Upper lobe of left lung (tissue), 6 donors: ENCODE measurements at regions not wholly inside any gene's neighbourhood (a gene's known extent, or its start where the extent isn't known, plus 50 kb on each side); places are given as distances from the start of the nearest gene placed in this dataset.

ENCODE experiments used
- ATAC-seq, 2 donors: fragments of 200-7000 bp; cut with Tn5 transposase; one replicate each; pipeline ENCODE4 v1.9.1; 2022; ENCODE audit warnings: mild to moderate bottlenecking in 2 of 2, moderate library complexity in 2 of 2; ENCODE audit not compliant: low FRiP score in 2 of 2
- DNase-seq, 2 donors: peaks; one replicate each; pipeline ENCODE4 v3.0.0-alpha.2; 2019 to 2020
- H3K27ac ChIP-seq, 4 donors: fragments of 200-600 bp; sonication (generic); one replicate each; pipeline ENCODE4 v1.5.1; 2016 to 2019
- H3K27me3 ChIP-seq, 4 donors: fragments of 200-600 bp; sonication (generic); one replicate each; pipeline ENCODE4 v1.5.1; 2017 to 2019
- H3K36me3 ChIP-seq, 4 donors: fragments of 200-600 bp; sonication (generic); one replicate each; pipeline ENCODE4 v1.5.1; 2016 to 2019
- H3K4me1 ChIP-seq, 4 donors: fragments of 200-600 bp; sonication (generic); one replicate each; pipeline ENCODE4 v1.5.1; 2018 to 2019
- H3K4me3 ChIP-seq, 4 donors: fragments of 200-600 bp; sonication (generic); one replicate each; pipeline ENCODE4 v1.5.1; 2017 to 2019; ENCODE audit warnings: mild to moderate bottlenecking in 2 of 4, moderate library complexity in 1 of 4
- H3K9me3 ChIP-seq, 4 donors: fragments of 200-600 bp; sonication (generic); one replicate each; pipeline ENCODE4 v1.5.1; 2018 to 2019
- CTCF ChIP-seq, 6 experiments: fragments of 450-650 bp in 4 of 6; fragments of 200-600 bp in 2 of 6; sonication (generic) in 2 of 6; IDR thresholded peaks; one replicate each; pipeline ENCODE4 v1.5.1; 2016 to 2019; ENCODE audit warnings: antibody characterized with exemption in 6 of 6
- EP300 ChIP-seq, 4 donors: sonication (generic); formaldehyde crosslinking; IDR thresholded peaks; one replicate each; pipeline ENCODE4 v1.5.1; 2017; ENCODE audit warnings: antibody characterized with exemption in 4 of 4, control low read depth in 2 of 4
- POLR2A ChIP-seq, 4 donors: fragments of 450-650 bp; IDR thresholded peaks; one replicate each; pipeline ENCODE4 v1.5.1; 2016 to 2017; ENCODE audit warnings: antibody characterized with exemption in 4 of 4, mild to moderate bottlenecking in 2 of 4
- POLR2AphosphoS5 ChIP-seq, 2 donors: sonication (generic); formaldehyde crosslinking; IDR thresholded peaks; one replicate each; pipeline ENCODE4 v1.5.1; 2017; ENCODE audit warnings: antibody characterized with exemption in 2 of 2
- WGBS, 2 donors: methylation state at CpG; one replicate each; pipeline ENCODE4 v1.1.5; 2017 to 2018; 5-methylcytosine and 5-hydroxymethylcytosine counted together
- donor health status: DM: no; HTN: no; CAD: no; lungs with moderate emphysema.
- donor health status: DM: no; HTN: yes; CAD: no; lungs with severe emphysema.

- Histone ChIP-seq H3K27me3 (no peaks in the 10 kb centered on the region), H3K4me3 (no peak overlapping the region), H3K4me1 (peaks cover 0 to 3% (median 0%) of the 10 kb centered on the region in 4 donors), H3K27ac (no peak overlapping the region), H3K9me3 (no peaks in the 10 kb centered on the region), H3K36me3 (no peaks in the 10 kb centered on the region)
- ATAC-seq (no peak), DNase-seq (no peak)
- no peak for TF ChIP-seq POLR2AphosphoS5 (IDR thresholded peaks at IDR 0.05)
- no peak for TF ChIP-seq POLR2A (IDR thresholded peaks at IDR 0.05)
- no peak for TF ChIP-seq EP300 (IDR thresholded peaks at IDR 0.05)
- no peak for TF ChIP-seq CTCF (IDR thresholded peaks at IDR 0.05)
- 88 to 93% methylated on average over 1 of the region's 1 CpG for WGBS, 2 donors
These were observed 69.9 kb upstream of the MMADHC start for GRCh38 chr2:149657401-149658040.

- H3K9me3 ChIP-seq = no peaks in the 10 kb centered on the region
- ATAC-seq (no peak), DNase-seq (no peak)
- H3K27ac ChIP-seq = no peak overlapping the region
- WGBS, 2 donors = 64 to 86% methylated on average over 5 of the region's 5 CpGs
- H3K36me3 ChIP-seq = no peaks in the 10 kb centered on the region
- TF ChIP-seq POLR2A (IDR thresholded peaks at IDR 0.05) (no peak), EP300 (IDR thresholded peaks at IDR 0.05) (no peak), POLR2AphosphoS5 (IDR thresholded peaks at IDR 0.05) (no peak), CTCF (IDR thresholded peaks at IDR 0.05) (no peak)
- H3K4me3 ChIP-seq = no peak overlapping the region
- no peaks in the 10 kb centered on the region for H3K4me1 ChIP-seq
- no peaks in the 10 kb centered on the region for H3K27me3 ChIP-seq
These were observed 69.4 kb upstream of the MMADHC start for GRCh38 chr2:149656996-149657395.

- Histone ChIP-seq H3K27me3 (no peaks in the 10 kb centered on the region), H3K27ac (peak overlapping the region in 2 of 4 donors; percentile 21 to 44), H3K4me1 (no peaks in the 10 kb centered on the region), H3K4me3 (no peak overlapping the region), H3K9me3 (no peaks in the 10 kb centered on the region), H3K36me3 (no peaks in the 10 kb centered on the region)
- no peak for TF ChIP-seq POLR2A (IDR thresholded peaks at IDR 0.05)
- ATAC-seq (peak in 1 of 2 donors; percentile 46), DNase-seq (no peak)
- 81 to 86% methylated on average over 3 of the region's 3 CpGs for WGBS, 2 donors
These were observed 66.4 kb upstream of the MMADHC start for GRCh38 chr2:149653831-149654445.

- WGBS, 2 donors = 76 to 90% methylated on average over 2 of the region's 2 CpGs
- no peaks in the 10 kb centered on the region for H3K4me1 ChIP-seq
- H3K27ac ChIP-seq = no peak overlapping the region
These were observed 65.4 kb upstream of the MMADHC start for GRCh38 chr2:149652926-149653325.

GRCh38 chr2:149652526-149652925 is 65.0 kb upstream of the MMADHC start:
- ATAC-seq (no peak), DNase-seq (no peak)
- Histone ChIP-seq H3K4me3 (no peak overlapping the region), H3K27ac (peak overlapping the region in 1 of 4 donors; percentile 24), H3K4me1 (no peaks in the 10 kb centered on the region), H3K36me3 (no peaks in the 10 kb centered on the region), H3K9me3 (no peaks in the 10 kb centered on the region), H3K27me3 (no peaks in the 10 kb centered on the region)
- WGBS, 2 donors = 68 to 74% methylated on average over 3 of the region's 3 CpGs
- no peak for TF ChIP-seq POLR2AphosphoS5 (IDR thresholded peaks at IDR 0.05)

More at GRCh38 chr2:149652926-149653325, 65.4 kb upstream of the MMADHC start:
- Histone ChIP-seq H3K4me3 (no peak overlapping the region), H3K27me3 (no peaks in the 10 kb centered on the region), H3K36me3 (no peaks in the 10 kb centered on the region), H3K9me3 (no peaks in the 10 kb centered on the region)
- DNase-seq (no peak), ATAC-seq (no peak)
- TF ChIP-seq POLR2AphosphoS5 (IDR thresholded peaks at IDR 0.05) = peak in 1 of 2 donors; percentile 7
- TF ChIP-seq EP300 (IDR thresholded peaks at IDR 0.05) = no peak

GRCh38 chr2:149651229-149651628 is 63.7 kb upstream of the MMADHC start:
- no peak for DNase-seq
- Histone ChIP-seq H3K27ac (peak overlapping the region in 1 of 4 donors; percentile 27), H3K27me3 (no peaks in the 10 kb centered on the region), H3K36me3 (no peaks in the 10 kb centered on the region), H3K4me3 (no peak overlapping the region), H3K4me1 (no peaks in the 10 kb centered on the region), H3K9me3 (no peaks in the 10 kb centered on the region)
- no peak for ATAC-seq
- WGBS, 2 donors = 89 to 91% methylated on average over 6 of the region's 6 CpGs
- TF ChIP-seq POLR2A (IDR thresholded peaks at IDR 0.05) (no peak), EP300 (IDR thresholded peaks at IDR 0.05) (no peak), POLR2AphosphoS5 (IDR thresholded peaks at IDR 0.05) (no peak), CTCF (IDR thresholded peaks at IDR 0.05) (no peak)
